Psoas muscle (tissue), 7 donors: ENCODE measurements at regions not wholly inside any gene's neighbourhood (a gene's known extent, or its start where the extent isn't known, plus 50 kb on each side); places are given as distances from the start of the nearest gene placed in this dataset.

Source experiments
- ATAC-seq, 4 donors: fragments of 200-7000 bp; cut with Tn5 transposase; one replicate each; pipeline ENCODE4 v1.9.1; 2020; ENCODE audit warnings: moderate library complexity in 3 of 4, mild to moderate bottlenecking in 2 of 4
- DNase-seq, 2 donors: peaks; one replicate each; pipeline ENCODE4 v3.0.0-alpha.2; 2020
- H3K27ac ChIP-seq: fragments of 200-600 bp; one replicate; pipeline ENCODE4 v1.8.0; 2022
- H3K27me3 ChIP-seq, 3 donors: fragments of 200-600 bp in 1 of 3; one replicate each; pipeline versions ENCODE4 v1.6.1 to v1.8.0; 2013 to 2022; ENCODE audit warnings: low read length in 2 of 3, mild to moderate bottlenecking in 2 of 3, moderate library complexity in 1 of 3; ENCODE audit not compliant: insufficient read depth in 3 of 3
- H3K36me3 ChIP-seq, 2 donors: fragments of 200-600 bp in 1 of 2; one replicate each; pipeline versions ENCODE4 v1.6.1 to v1.8.0; 2013 to 2022; ENCODE audit warnings: low read depth in 1 of 2, mild to moderate bottlenecking in 1 of 2, moderate library complexity in 1 of 2; ENCODE audit not compliant: insufficient read depth in 1 of 2
- H3K4me1 ChIP-seq: fragments of 200-600 bp; one replicate; pipeline ENCODE4 v1.8.0; 2022
- H3K4me3 ChIP-seq: fragments of 200-600 bp; one replicate; pipeline ENCODE4 v1.8.0; 2022; ENCODE audit warnings: mild to moderate bottlenecking
- H3K9me3 ChIP-seq: fragments of 200-600 bp; one replicate; pipeline ENCODE4 v1.8.0; 2022
- WGBS, 3 donors: extraction: QIAGEN DNeasy Blood & Tissue Kit; methylation state at CpG; one replicate each; pipeline versions ENCODE4 v1.1.6 to v1.1.7; 2013; 5-methylcytosine and 5-hydroxymethylcytosine counted together
- intact Hi-C, 2 donors: fragments of 100-400 bp; cut with DNase I; formaldehyde crosslinking; loops; one replicate each; pipeline versions ENCODE4 v1.11.0 to v1.14.2; 2022
- TF ChIP-seq, protein P1 (sequence below): fragments of 200-600 bp; IDR thresholded peaks from one replicate; pipeline ENCODE4 v1.8.0; 2022; ENCODE audit warnings: antibody characterized with exemption
- donor health status: healthy with polysubstance abuse.
- donor health status: DM: no; HTN: no; CAD: no; lungs with moderate emphysema.
- donor health status: Bipolar disorder and iron deficiency.
- donor health status: healthy.
- donor health status: DM: yes; HTN: yes; CAD: no.
- donor health status: DM: no; HTN: no; CAD: no.
- donor health status: DM: yes; HTN: yes; CAD: no.

DNA sequence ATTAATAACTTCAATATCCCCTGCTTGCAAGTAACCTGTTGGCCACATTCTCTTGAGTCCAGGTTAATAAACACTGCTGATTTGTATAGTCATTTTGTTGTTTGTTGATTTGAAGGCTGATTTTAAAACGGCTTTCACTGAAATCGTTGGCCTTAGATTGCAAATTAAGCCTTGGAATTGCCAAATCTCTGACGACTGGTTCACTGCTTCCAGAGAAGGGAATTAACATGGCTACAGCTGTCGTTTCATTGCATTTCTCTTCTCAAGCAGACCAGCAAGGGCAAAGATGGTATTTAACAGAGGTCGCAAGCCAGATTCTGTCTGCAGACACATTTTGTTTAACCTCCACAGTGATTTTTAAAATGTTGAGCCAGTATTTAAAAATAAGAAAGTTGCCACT is 470.9 kb downstream of the TFAP2A start:
- ATAC-seq (no peak), DNase-seq (no peak)
- H3K9me3 ChIP-seq = no peaks in the 10 kb centered on the region
- no peaks in the 10 kb centered on the region for H3K36me3 ChIP-seq
- no peak overlapping the region for H3K27ac ChIP-seq
- H3K4me1 ChIP-seq = no peaks in the 10 kb centered on the region
- intact Hi-C loops = no loop called here
- WGBS, 3 donors = 25 to 32% (median 29%) methylated on average over 5 of the region's 5 CpGs
- TF ChIP-seq, protein P1, sequence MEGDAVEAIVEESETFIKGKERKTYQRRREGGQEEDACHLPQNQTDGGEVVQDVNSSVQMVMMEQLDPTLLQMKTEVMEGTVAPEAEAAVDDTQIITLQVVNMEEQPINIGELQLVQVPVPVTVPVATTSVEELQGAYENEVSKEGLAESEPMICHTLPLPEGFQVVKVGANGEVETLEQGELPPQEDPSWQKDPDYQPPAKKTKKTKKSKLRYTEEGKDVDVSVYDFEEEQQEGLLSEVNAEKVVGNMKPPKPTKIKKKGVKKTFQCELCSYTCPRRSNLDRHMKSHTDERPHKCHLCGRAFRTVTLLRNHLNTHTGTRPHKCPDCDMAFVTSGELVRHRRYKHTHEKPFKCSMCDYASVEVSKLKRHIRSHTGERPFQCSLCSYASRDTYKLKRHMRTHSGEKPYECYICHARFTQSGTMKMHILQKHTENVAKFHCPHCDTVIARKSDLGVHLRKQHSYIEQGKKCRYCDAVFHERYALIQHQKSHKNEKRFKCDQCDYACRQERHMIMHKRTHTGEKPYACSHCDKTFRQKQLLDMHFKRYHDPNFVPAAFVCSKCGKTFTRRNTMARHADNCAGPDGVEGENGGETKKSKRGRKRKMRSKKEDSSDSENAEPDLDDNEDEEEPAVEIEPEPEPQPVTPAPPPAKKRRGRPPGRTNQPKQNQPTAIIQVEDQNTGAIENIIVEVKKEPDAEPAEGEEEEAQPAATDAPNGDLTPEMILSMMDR = no peak
- no peak overlapping the region for H3K4me3 ChIP-seq
- H3K27me3 ChIP-seq = no peaks in the 10 kb centered on the region

DNA sequence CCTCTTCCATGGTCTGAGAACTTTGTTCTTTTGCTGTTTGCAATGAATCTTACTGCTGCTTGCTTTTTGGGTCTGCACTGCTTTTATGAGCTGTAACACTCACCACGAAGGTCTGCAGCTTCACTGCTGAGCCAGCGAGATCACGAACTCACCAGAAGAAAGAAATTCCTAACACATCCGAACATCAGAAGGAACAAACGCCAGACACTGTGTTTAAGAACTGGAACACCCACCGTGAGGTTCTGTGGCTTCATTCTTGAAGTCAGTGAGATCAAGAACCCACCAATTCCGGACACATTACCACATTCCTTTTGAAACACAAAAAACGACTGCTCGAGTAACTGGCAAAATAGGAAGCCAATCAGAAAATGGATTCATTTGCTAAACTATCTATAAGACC is 471.8 kb downstream of the TFAP2A start:
- 83 to 88% (median 83%) methylated on average over 9 of the region's 9 CpGs for WGBS, 3 donors
- Histone ChIP-seq H3K27me3 (no peaks in the 10 kb centered on the region), H3K9me3 (no peaks in the 10 kb centered on the region), H3K36me3 (no peaks in the 10 kb centered on the region), H3K4me1 (no peaks in the 10 kb centered on the region), H3K27ac (no peak overlapping the region), H3K4me3 (no peak overlapping the region)
- intact Hi-C loops = no loop called here
- no peak for ATAC-seq
- TF ChIP-seq, protein P1 = no peak
- DNase-seq = no peak

DNA sequence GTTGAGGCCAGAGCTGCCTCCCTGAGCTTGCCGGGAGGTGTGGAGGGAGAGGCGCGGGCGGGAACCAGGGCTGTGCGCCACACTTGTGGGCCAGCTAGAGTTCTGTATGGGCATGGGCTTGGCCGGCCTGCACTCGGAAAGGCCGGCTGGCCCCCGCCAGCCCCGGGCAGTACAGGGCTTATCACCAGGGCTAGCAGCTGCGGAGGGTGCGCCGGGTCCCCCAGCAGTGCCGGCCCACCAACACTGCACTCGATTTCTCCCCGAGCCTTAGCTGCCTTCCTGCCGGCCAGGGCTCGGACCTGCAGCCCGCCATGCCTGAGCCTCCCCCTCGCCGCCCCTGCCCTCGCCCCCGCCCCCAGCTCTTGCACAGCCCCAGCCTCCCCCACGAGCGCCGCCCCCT is 472.7 kb downstream of the TFAP2A start:
- TF ChIP-seq, protein P1 = no peak
- H3K4me3 ChIP-seq = no peak overlapping the region
- no peak overlapping the region for H3K27ac ChIP-seq
- H3K36me3 ChIP-seq = no peaks in the 10 kb centered on the region
- H3K4me1 ChIP-seq = no peaks in the 10 kb centered on the region
- H3K27me3 ChIP-seq = no peaks in the 10 kb centered on the region
- H3K9me3 ChIP-seq = no peaks in the 10 kb centered on the region
- WGBS, 3 donors = 93 to 97% (median 97%) methylated on average over 20 to 26 of the region's 26 CpGs
- no peak for DNase-seq
- intact Hi-C loops = no loop called here
- ATAC-seq = no peak

DNA sequence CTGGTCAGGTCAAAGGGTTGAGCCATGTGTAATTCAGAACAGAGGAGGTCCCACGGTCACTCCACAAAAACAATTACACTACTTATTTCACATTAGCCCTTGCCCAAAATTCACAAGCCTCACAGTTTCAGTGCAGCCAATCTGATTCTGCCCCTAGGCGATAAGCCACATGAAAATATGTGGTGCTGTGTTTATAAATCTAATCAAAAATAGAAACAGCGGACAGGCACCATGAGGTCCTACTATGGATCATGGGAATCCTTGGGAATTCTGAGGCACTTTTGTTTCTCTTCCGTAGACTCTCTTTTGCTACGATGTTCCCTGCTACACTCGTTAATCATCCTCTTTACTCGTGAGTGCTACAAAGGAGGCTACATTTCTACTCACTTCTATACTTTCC is 476.1 kb downstream of the TFAP2A start:
- no peaks in the 10 kb centered on the region for H3K36me3 ChIP-seq
- H3K4me1 ChIP-seq = no peaks in the 10 kb centered on the region
- DNase-seq (no peak), ATAC-seq (no peak)
- intact Hi-C loops = no loop called here
- H3K9me3 ChIP-seq = no peaks in the 10 kb centered on the region
- WGBS, 3 donors = 72% methylated on average over 7 of the region's 7 CpGs
- no peak overlapping the region for H3K4me3 ChIP-seq
- no peaks in the 10 kb centered on the region for H3K27me3 ChIP-seq
- TF ChIP-seq, protein P1 = no peak
- no peak overlapping the region for H3K27ac ChIP-seq

DNA sequence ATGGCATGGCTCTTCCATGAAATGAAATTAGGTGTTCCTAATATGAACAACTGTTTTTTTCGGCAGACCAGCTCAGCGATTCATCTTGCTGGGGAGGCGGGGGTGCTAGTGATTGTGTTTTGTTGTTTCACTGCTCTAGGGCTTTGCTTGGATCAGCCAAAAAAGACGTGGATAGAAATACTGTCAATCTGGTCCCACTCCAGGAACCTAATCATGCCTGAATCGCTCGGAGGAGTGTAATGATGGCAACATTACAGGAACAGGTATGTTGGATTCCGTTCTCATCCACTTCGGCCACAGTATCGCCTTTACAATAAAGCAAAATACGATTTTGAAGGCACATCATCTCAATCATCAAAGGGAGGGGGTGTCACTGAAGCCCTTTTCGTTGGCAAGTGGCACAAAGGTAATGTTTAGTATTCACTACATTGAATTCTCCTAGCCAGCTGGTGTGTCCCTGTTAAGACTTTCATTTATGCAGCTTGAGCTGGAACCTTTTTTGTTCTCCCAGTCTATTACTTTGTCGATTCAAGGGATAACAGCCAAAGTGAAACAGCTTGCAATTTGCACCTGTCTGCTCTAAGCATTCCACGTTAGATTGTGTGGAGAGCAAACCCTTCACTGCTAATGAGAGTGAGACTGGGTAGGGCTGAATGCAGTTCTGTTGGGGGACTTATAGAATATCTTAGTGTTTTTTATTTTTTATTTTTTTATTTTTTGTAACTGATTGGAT is 477.7 kb downstream of the TFAP2A start:
- Histone ChIP-seq H3K4me3 (no peak overlapping the region), H3K4me1 (no peaks in the 10 kb centered on the region), H3K27ac (no peak overlapping the region), H3K27me3 (no peaks in the 10 kb centered on the region), H3K36me3 (no peaks in the 10 kb centered on the region), H3K9me3 (no peaks in the 10 kb centered on the region)
- 42 to 52% (median 44%) methylated on average over 13 of the region's 13 CpGs for WGBS, 3 donors
- DNase-seq = no peak
- intact Hi-C loops = no loop called here
- TF ChIP-seq, protein P1 = no peak
- ATAC-seq = no peak
